T-helper 1 cell treated with Interleukin-12 subunit alpha and Interleukin-12 subunit beta and Interleukin-4 antibody, amounts not matched to agents 30 ng/mL and 1 ng/mL, for 36 hours (primary cell): ENCODE measurements at regions not wholly inside any gene's neighbourhood (a gene's known extent, or its start where the extent isn't known, plus 50 kb on each side); places are given as distances from the start of the nearest gene placed in this dataset.

Source experiments
- intact Hi-C: fragments of 100-400 bp; cut with micrococcal nuclease; formaldehyde crosslinking; loops from one replicate; pipeline ENCODE4 v1.15.1; 2024

DNA sequence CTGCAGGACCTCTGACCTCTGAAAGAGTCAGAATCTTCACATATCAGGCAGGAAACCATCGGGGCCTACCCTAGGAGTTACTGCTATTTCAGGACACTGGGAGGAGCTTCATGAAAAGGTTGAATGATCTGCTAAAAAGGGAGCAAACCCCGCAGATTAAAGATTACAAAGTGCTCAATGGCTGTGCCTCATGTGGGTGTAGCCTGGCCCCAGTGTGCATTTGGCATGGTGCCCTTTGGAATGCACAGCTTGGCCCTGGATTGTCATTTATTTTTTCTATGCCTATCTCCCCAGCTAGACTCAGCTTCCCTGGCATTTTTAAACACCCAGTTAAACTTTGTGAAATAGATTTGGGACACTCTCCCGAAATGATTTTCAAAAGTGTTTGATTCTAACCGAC lies 368.5 kb upstream of the SPTLC3 start:
- intact Hi-C loops: no loop called here

GRCh38 chr20:12641619-12642018 lies 367.2 kb upstream of the SPTLC3 start:
- intact Hi-C loops: no loop called here

DNA sequence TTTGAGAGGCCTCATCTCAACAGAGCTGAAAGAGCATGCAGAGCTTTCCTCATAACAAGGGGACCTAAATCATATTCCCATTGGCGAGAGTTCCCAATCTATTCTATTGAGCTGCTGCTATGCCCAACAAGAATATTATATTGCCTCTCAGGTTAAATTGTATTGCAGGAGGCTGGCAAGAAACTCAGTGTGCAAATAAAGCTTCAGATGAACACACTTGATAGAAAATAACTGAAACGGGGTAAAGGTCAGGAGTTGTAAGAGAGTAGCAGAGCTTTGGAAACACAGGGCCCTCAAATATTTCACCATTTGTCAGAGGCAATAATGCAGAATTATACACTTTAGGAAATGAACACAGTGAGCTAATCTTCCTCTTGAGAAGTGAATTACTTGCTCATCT lies 364.3 kb upstream of the SPTLC3 start:
- intact Hi-C loops: no loop called here

- intact Hi-C loops: no loop called here
Observed at GRCh38 chr20:12649234-12649633, 359.5 kb upstream of the SPTLC3 start.

DNA sequence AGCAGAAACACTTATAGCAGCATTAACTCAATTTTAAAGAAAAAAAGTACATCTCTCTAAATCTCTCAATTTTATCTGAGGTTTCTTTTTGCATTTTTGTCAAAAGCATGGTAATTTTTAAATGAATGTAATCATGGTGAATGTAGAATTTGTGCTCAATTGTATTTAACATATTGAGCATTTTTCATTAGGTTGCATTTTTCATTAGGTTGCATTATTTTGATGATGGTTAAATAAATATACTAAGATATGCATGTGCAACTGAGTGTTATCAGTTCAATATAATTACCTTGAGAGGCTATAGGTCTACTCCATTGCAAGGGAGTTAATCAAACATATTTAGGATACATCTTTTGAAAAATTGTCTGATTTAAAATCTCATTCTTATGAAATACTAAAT lies 355.1 kb upstream of the SPTLC3 start:
- intact Hi-C loops: no loop called here

DNA sequence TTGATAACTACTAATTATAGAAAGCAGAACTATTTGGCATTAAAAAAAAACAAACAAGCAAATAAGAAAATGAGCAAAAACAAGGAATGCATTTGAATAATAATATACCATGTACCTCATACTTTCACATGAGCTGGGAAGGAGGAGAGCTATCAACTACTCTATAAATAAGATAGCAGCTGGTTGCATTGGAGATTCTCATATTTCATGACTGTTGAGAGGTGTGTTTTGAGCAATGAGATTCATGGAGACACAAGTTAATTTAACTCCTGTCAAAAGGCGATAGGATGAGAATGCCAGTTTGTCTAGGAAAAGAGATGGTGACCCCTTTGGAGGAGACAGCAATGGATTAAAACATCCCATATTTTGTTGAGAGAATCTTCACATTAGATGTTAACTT lies 348.8 kb upstream of the SPTLC3 start:
- intact Hi-C loops: no loop called here

DNA sequence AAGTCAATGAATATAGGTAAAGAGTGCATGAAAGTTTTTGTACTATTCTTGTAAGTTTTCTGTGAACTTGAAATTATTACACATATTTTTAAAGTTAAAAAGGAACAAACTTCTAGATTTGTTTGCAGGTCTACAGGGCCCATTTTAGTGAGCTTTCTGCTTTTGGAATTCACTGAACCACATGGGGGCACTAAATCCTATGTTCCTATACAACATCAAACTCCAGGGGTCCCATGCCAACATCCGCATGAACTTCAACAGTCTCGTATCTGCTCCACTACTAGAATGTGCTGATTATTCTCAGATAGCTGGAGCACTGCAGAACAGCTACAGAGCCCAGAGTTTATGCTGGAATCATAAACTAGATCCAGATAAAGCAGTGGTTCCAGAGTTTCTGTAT lies 347.9 kb upstream of the SPTLC3 start:
- intact Hi-C loops: no loop called here

DNA sequence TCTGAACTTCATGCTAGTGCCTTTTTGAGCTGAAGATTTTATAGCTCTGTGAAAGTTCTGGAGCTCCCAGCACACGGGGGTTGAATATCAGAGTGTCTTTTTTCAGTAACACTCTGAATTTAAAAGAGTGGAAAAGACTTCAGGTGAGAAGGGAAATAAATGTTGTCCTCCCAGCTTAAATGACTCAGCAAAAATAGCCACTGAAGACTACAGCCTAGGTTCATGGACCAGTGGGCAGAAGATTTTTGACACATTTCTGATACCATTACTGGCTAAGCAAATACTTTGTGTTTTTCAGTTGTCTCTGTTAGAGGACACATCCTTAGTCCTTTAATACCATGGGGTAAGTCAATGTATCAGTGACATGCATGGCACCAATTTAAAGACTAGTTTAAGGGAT lies 338.5 kb upstream of the SPTLC3 start:
- intact Hi-C loops: no loop called here

DNA sequence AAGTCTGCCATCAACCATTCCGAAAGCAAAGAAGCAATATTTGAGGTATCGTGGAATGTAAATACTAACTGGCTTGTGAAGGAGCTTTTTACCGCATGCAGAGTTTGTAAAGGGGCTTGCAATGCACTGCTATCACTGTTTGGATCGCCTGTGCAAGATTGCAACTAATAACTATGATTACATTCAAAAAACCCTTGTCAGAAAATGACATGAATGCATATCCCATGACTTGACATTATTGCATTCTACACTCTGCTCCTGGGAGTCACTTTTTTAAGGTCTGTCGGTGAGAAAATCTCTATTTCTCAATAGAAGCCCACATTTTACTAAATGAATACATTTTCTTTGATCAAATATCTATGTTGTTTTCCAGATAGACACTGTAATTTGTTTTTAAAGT lies 335.4 kb upstream of the SPTLC3 start:
- intact Hi-C loops: no loop called here

DNA sequence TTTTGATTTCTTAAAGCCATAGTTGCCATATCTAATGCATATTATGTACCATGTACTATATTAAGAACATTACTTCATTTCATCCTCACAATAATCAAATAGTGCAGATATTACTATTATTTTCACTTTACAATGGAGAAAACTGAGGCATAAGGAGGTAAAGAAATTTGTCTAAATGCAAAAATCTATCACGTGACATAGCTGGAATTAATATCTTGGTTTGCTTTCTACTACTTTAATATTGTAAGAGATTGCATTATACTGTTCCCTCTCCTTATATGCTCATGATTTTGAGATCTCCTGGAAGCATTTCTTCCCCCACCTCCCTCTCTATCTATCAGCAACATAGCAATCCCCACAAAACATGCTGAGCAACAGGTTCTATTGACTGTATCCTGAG lies 330.8 kb upstream of the SPTLC3 start:
- intact Hi-C loops: no loop called here

- intact Hi-C loops: no loop called here
Observed at GRCh38 chr20:12679447-12679846, 329.3 kb upstream of the SPTLC3 start.

DNA sequence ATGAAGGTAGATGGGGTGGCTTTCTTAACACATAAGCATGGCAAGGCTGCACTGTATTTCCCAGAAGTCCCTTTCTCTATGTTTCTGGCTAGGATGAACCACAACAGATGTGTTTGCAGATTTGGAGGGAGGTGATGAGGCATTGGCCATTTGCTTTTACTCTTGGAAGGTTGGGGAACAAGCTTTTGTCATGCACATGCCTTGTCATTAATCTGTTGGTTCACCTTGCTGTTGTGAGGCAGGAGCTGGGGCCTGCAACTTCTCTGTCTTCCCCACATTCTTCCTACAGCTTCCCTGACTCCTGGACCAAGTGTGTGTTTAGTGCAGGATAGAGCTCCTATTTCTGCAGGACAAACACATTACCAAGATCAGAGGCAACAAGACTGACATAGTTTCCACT lies 326.2 kb upstream of the SPTLC3 start:
- intact Hi-C loops: no loop called here

DNA sequence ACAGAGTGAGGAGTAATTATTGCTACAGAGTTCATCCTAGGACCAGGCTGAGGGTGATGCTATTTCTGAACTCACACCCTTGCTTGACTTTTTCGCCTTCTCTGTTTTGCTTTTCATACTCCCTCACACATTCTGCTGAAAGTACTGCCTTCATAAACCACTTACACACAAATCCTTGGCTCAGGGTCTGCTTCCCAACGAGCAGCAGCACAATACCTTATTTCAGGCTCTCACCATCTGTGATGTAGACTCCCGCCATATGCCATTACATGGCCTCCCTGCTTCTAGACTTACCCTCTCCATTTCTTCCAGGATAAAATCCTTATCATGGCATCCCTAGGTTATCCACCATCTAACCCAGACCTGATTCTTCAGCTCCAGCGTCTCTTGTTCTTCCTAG lies 321.3 kb upstream of the SPTLC3 start:
- intact Hi-C loops: no loop called here

DNA sequence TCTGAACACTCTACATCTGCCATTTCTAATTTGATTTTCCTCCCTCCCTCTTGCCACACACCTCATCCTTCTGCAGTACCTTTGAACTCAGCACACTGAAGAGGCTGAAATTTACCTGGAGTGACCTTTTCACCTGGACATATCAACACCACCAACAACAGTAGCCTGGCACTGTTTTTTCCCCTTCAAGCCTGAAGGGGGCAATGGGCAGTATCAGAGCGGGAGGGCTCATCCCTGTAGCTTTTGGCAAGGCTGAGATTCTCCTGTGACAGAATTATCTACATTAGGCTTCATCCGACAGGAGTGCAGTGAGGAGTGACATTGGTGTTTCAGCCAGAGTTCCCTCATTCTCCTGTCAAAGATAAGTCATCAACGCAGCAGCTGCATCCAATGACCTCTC lies 312.8 kb upstream of the SPTLC3 start:
- intact Hi-C loops: no loop called here

GRCh38 chr20:12698817-12699216 lies 310.0 kb upstream of the SPTLC3 start:
- intact Hi-C loops: no loop called here

GRCh38 chr20:12699374-12700228 lies 309.2 kb upstream of the SPTLC3 start:
- intact Hi-C loops: no loop called here

GRCh38 chr20:12700701-12701100 lies 308.1 kb upstream of the SPTLC3 start:
- intact Hi-C loops: no loop called here

GRCh38 chr20:12702312-12702711 lies 306.5 kb upstream of the SPTLC3 start:
- intact Hi-C loops: no loop called here

- intact Hi-C loops: no loop called here
Observed at GRCh38 chr20:12715371-12715770, 293.4 kb upstream of the SPTLC3 start.

DNA sequence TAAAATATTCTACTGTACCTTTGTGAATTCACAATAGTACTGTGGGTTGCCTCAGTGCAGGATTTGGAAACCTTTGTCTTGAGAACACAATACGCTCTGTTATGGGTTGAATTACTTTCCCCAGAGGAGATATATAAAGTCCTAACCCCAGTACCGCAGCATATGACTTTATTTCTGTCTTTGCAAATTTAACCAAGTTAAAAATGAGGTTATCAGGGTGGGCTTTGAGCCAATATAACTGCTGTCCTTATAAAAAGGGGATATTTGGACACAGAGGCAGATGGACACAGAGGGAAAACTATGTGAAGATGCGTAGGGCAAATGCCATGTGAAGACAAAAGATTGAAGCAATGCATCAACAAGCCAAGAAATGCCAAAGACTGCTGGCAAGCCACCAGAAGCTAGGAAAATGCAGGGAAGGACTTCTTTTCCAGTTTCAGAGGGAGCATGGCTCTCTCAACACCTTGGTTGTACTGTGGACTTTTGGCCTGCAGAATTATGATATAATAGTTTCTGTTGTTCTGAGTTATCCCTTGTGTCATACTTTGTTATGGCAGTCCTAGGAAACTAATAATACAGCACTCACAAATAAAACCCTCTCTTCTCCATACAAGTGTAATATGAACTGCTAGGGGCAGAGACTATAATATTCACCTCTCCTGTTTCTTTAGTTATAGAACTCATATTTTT lies 292.6 kb upstream of the SPTLC3 start:
- intact Hi-C loops: no loop called here

DNA sequence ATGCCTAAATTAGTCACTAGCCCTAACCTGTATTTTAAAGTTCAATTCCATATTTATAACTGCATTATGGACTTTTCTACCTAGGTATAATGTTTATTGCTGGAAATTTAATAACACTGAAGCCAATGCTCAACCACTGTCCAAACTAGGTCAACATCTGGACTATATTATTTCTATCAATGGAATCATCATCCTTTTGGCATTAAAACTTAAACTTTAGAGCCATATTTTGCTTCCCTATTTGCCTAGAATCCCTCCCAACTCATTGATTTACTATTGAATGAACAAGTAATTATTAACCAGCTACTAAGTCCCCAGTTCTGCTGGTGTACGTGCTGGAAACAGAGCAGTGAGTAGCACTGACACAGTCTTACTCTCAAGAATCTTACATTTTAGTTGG lies 291.7 kb upstream of the SPTLC3 start:
- intact Hi-C loops: no loop called here

GRCh38 chr20:12718619-12719018 lies 290.2 kb upstream of the SPTLC3 start:
- intact Hi-C loops: no loop called here

DNA sequence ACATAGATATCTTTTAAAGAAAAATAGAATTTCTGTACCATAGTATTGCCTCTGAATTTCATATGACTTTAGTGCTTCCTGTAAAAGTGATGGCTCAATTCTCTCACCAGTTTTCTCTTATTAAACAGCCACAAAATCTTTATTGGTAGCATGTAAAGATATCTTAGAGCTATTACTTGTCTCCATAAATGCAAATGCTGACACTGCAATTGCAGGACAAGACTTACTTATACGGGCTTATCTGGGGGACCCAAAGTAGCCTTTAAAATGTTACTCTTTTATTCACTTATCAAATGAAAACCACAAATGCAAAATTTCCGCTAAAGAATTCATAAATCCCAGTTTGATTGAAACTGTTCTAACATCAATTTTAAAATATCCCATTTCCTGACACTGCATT lies 287.1 kb upstream of the SPTLC3 start:
- intact Hi-C loops: no loop called here
